Adrenal gland (tissue), 9 donors: ENCODE measurements at regions not wholly inside any gene's neighbourhood (a gene's known extent, or its start where the extent isn't known, plus 50 kb on each side); places are given as distances from the start of the nearest gene placed in this dataset.
A peak's percentile ranks its signal among the peaks of the same experiment; 100 is the strongest.

ENCODE experiments used
- DNase-seq, 7 donors: peaks; one replicate each; pipeline ENCODE4 v3.0.0-alpha.2; 2019 to 2020
- H3K27ac ChIP-seq, 5 donors: fragments of 200-600 bp; sonication (generic) in 4 of 5; 1 replicate in 3 of 5; 2 replicates in 2 of 5; pipeline versions ENCODE4 v1.5.1 to v1.8.0; 2016 to 2020; ENCODE audit warnings: mild to moderate bottlenecking in 1 of 5
- H3K27me3 ChIP-seq: fragments of 200-600 bp; 2 replicates; pipeline ENCODE4 v1.8.0; 2021
- H3K36me3 ChIP-seq, 2 donors: fragments of 200-600 bp; replicated peaks in 1 of 2; 1 replicate in 1 of 2; 2 replicates in 1 of 2; pipeline versions ENCODE4 v1.5.1 to v1.8.0; 2018 to 2022
- H3K4me1 ChIP-seq, 2 donors: fragments of 200-600 bp; replicated peaks in 1 of 2; 1 replicate in 1 of 2; 2 replicates in 1 of 2; pipeline versions ENCODE4 v1.5.1 to v1.8.0; 2018 to 2021
- H3K4me3 ChIP-seq, 4 donors: fragments of 200-600 bp; sonication (generic) in 3 of 4; one replicate each; pipeline ENCODE4 v1.5.1; 2016 to 2018
- H3K9me3 ChIP-seq, 3 donors: fragments of 200-600 bp; sonication (generic) in 1 of 3; replicated peaks in 1 of 3; 1 replicate in 2 of 3; 2 replicates in 1 of 3; pipeline versions ENCODE4 v1.5.1 to v1.8.0; 2016 to 2021
- POLR2A ChIP-seq, 2 donors: fragments of 450-650 bp; IDR thresholded peaks; one replicate each; pipeline ENCODE4 v1.6.1; 2017; ENCODE audit warnings: antibody characterized with exemption in 2 of 2, mild to moderate bottlenecking in 2 of 2, moderate library complexity in 1 of 2
- WGBS, 4 donors: extraction: QIAGEN DNeasy Blood & Tissue Kit in 2 of 4; methylation state at CpG; one replicate each; pipeline versions ENCODE4 v1.1.5 to v1.1.7; 2013 to 2017; 5-methylcytosine and 5-hydroxymethylcytosine counted together
- intact Hi-C, 2 donors: fragments of 100-400 bp; cut with DNase I; formaldehyde crosslinking; loops; one replicate each; pipeline versions ENCODE4 v1.14.1 to v1.15.0; 2022 to 2023
- TF ChIP-seq, protein P1 (sequence below), 6 experiments: fragments of 450-650 bp in 4 of 6; fragments of 200-600 bp in 2 of 6; sonication (generic) in 1 of 6; IDR thresholded peaks; 1 replicate in 5 of 6; 2 replicates in 1 of 6; pipeline versions ENCODE4 v1.5.1 to v1.8.0; 2016 to 2021; ENCODE audit warnings: antibody characterized with exemption in 6 of 6, mild to moderate bottlenecking in 2 of 6, moderate library complexity in 1 of 6
- donor health status: healthy with polysubstance abuse.
- donor health status: Bipolar disorder and iron deficiency.
- donor health status: DM: yes; HTN: yes; CAD: no.
- donor health status: DM: no; HTN: no; CAD: no.
- donor health status: DM: no; HTN: no; CAD: no.

DNA sequence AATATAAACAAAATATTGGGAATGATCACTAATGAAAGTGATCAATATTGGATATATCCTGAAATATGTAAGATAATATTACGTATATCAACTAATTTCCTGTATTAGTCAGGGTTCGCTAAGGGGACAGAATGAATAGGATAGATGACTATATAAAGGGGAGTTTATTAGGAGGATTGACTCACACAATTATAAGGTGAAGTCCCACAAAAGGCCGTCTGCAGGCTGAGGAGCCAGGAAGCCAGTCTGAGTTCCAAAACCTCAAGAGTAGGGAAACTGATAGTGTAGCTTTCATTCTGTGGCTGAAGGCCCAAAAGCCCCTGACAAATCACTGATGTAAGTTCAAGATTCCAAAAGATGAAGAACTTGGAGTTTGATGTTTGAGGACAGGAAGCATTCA, 561.1 kb downstream of the PRDM9 start:
- intact Hi-C loops: no loop called here
- WGBS, 4 donors: 75 to 85% (median 82%) methylated on average over 3 of the region's 3 CpGs
- no peak for DNase-seq

GRCh38 chr5:24073107-24073506, 565.7 kb downstream of the PRDM9 start:
- intact Hi-C loops: no loop called here
- TF ChIP-seq POLR2A (IDR thresholded peaks at IDR 0.05): no peak
- TF ChIP-seq, protein P1, sequence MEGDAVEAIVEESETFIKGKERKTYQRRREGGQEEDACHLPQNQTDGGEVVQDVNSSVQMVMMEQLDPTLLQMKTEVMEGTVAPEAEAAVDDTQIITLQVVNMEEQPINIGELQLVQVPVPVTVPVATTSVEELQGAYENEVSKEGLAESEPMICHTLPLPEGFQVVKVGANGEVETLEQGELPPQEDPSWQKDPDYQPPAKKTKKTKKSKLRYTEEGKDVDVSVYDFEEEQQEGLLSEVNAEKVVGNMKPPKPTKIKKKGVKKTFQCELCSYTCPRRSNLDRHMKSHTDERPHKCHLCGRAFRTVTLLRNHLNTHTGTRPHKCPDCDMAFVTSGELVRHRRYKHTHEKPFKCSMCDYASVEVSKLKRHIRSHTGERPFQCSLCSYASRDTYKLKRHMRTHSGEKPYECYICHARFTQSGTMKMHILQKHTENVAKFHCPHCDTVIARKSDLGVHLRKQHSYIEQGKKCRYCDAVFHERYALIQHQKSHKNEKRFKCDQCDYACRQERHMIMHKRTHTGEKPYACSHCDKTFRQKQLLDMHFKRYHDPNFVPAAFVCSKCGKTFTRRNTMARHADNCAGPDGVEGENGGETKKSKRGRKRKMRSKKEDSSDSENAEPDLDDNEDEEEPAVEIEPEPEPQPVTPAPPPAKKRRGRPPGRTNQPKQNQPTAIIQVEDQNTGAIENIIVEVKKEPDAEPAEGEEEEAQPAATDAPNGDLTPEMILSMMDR (IDR thresholded peaks at IDR 0.05): no peak
- WGBS, 4 donors: 45 to 69% (median 56%) methylated on average over 4 of the region's 4 CpGs
- DNase-seq: peak in 1 of 7 donors; percentile 13
- Histone ChIP-seq H3K4me1 (no peaks in the 10 kb centered on the region), H3K36me3 (no peaks in the 10 kb centered on the region), H3K27me3 (no peaks in the 10 kb centered on the region), H3K9me3 (no peaks in the 10 kb centered on the region), H3K4me3 (no peak overlapping the region), H3K27ac (no peak overlapping the region)

More for the DNA sequence above, 561.1 kb downstream of the PRDM9 start:
- Histone ChIP-seq H3K9me3 (no peaks in the 10 kb centered on the region), H3K4me1 (no peaks in the 10 kb centered on the region), H3K36me3 (no peaks in the 10 kb centered on the region), H3K27ac (no peak overlapping the region), H3K27me3 (no peaks in the 10 kb centered on the region), H3K4me3 (no peak overlapping the region)
- TF ChIP-seq, protein P1 (IDR thresholded peaks at IDR 0.05): no peak
- TF ChIP-seq POLR2A (IDR thresholded peaks at IDR 0.05): no peak

DNA sequence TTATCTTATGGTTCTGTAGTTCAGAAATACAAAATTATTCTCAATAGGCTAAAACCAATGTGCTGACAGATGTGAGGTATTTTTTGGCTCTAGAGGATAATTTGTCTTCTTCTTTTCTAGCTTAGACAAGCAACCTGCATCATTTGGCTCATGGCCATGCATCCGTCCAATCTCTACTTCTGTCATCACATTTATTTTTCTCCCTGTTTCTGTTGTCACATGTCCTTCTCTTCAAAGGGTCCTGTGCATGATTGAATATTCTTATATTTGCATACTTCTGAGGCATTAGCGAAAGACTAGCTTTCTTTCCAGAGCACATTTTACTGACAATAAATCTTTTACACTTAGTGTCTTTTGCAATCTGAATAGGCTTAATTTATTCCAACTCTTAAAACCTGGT, 564.7 kb downstream of the CDH10 start:
- WGBS, 4 donors: 21 to 30% (median 25%) methylated on average over 2 of the region's 2 CpGs

DNA sequence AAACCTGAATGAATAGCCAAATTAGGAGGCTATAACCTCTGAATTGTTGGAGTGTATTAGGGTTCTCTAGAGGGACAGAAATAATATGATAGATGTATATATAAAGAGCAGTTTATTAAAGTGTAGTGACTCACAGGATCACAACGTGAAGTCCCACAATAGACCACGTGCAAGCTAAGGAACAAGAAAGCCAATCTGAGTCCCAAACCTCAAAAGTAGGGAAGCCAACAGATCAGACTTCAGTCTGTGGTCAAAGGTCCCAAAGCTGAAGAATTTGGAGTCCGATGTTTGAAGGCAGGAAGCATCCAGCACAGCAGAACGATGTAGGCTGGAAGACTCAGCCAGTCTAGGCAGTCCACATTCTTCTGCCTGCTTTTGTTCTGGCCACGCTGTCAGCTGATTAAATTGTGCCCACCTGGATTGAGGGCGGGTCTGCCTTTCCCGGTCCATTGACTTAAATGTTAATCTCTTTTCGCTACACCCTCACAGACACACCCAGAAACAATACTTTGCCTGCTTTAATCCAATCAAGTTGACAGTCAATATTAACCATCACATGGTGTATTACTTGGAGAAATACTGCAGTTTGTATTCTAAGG, 550.6 kb downstream of the CDH10 start:
- no peaks in the 10 kb centered on the region for H3K27me3 ChIP-seq
- H3K9me3 ChIP-seq: no peaks in the 10 kb centered on the region
- no peaks in the 10 kb centered on the region for H3K36me3 ChIP-seq
- TF ChIP-seq, protein P1 (IDR thresholded peaks at IDR 0.05): no peak
- TF ChIP-seq POLR2A (IDR thresholded peaks at IDR 0.05): no peak
- H3K4me1 ChIP-seq: no peaks in the 10 kb centered on the region
- DNase-seq: no peak
- H3K27ac ChIP-seq: no peak overlapping the region
- no peak overlapping the region for H3K4me3 ChIP-seq
- 74 to 81% (median 80%) methylated on average over 7 to 8 of the region's 8 CpGs for WGBS, 4 donors
- intact Hi-C loops: no loop called here

More for the DNA sequence above, 564.7 kb downstream of the CDH10 start:
- Histone ChIP-seq H3K27ac (no peak overlapping the region), H3K4me1 (no peaks in the 10 kb centered on the region), H3K9me3 (no peaks in the 10 kb centered on the region), H3K4me3 (no peak overlapping the region), H3K36me3 (no peaks in the 10 kb centered on the region), H3K27me3 (no peaks in the 10 kb centered on the region)
- intact Hi-C loops: no loop called here
- DNase-seq: no peak
- TF ChIP-seq, protein P1 (IDR thresholded peaks at IDR 0.05): no peak
- TF ChIP-seq POLR2A (IDR thresholded peaks at IDR 0.05): no peak
